SK-N-SH (cell line): ENCODE measurements at regions not wholly inside any gene's neighbourhood (a gene's known extent, or its start where the extent isn't known, plus 50 kb on each side); places are given as distances from the start of the nearest gene placed in this dataset.

Source experiments
- CHD2 ChIP-seq: fragments of 150-350 bp; IDR thresholded peaks from 2 replicates; pipeline ENCODE4 v1.6.1; 2018; ENCODE audit warnings: low read length; ENCODE audit not compliant: partially characterized antibody
- ELF1 ChIP-seq: IDR thresholded peaks from 2 replicates; pipeline ENCODE4 v1.4.0; 2012
- EZH2phosphoT487 ChIP-seq: fragments of 200-600 bp; sonication (generic); IDR thresholded peaks from 2 replicates; pipeline ENCODE4 v1.6.1; 2017; ENCODE audit warnings: low read depth, mixed run types, mild to moderate bottlenecking, antibody characterized with exemption, moderate library complexity, borderline replicate concordance
- GABPA ChIP-seq: IDR thresholded peaks from 2 replicates; pipeline ENCODE4 v1.4.0; 2012; ENCODE audit warnings: low read depth, mild to moderate bottlenecking
- NFIC ChIP-seq: IDR thresholded peaks from 2 replicates; pipeline ENCODE4 v1.4.0; 2012; ENCODE audit warnings: borderline replicate concordance
- POLR2AphosphoS5 ChIP-seq: IDR thresholded peaks from 2 replicates; pipeline ENCODE4 v1.6.1; 2012; ENCODE audit warnings: low read depth, low read length
- RAD21 ChIP-seq: IDR thresholded peaks from 2 replicates; pipeline ENCODE4 v1.6.1; 2012; ENCODE audit warnings: mild to moderate bottlenecking, low read length
- RFX5 ChIP-seq: IDR thresholded peaks from 2 replicates; pipeline ENCODE4 v1.6.1; 2012; ENCODE audit warnings: mild to moderate bottlenecking, improper control_type of control experiment, low read length
- YY1 ChIP-seq: IDR thresholded peaks from 2 replicates; pipeline ENCODE4 v1.4.0; 2012; ENCODE audit warnings: low read depth, mild to moderate bottlenecking
- TF ChIP-seq, protein P1 (sequence below): fragments of 200-600 bp; sonication (generic); IDR thresholded peaks from 2 replicates; pipeline ENCODE4 v1.6.1; 2017; ENCODE audit warnings: antibody characterized with exemption, mild to moderate bottlenecking, moderate library complexity
- TF ChIP-seq, protein P2 (sequence below): IDR thresholded peaks from 2 replicates; pipeline ENCODE4 v1.4.0; 2012; ENCODE audit warnings: low read depth

DNA sequence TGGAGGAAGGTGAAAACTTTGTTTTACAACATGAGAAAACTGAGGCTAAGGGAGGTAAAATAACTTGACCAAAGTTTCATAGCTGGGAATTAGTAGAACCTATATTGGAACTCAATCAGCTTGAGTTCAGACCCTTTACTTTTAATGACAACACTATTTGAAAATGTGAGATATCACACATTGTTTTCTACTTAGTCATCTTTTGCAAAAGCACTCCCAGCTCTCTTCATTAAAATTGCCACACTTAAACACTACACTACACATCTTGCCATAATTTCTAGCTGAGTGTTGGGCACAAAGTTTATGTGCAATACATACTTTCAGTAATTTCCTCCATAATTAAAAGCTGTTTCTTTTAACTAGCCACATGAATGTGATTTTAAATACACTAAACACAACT lies 230.4 kb upstream of the DCBLD2 start:
- TF ChIP-seq RFX5, result no peak
- TF ChIP-seq RAD21, result no peak
- TF ChIP-seq GABPA, result no peak
- TF ChIP-seq, protein P1, sequence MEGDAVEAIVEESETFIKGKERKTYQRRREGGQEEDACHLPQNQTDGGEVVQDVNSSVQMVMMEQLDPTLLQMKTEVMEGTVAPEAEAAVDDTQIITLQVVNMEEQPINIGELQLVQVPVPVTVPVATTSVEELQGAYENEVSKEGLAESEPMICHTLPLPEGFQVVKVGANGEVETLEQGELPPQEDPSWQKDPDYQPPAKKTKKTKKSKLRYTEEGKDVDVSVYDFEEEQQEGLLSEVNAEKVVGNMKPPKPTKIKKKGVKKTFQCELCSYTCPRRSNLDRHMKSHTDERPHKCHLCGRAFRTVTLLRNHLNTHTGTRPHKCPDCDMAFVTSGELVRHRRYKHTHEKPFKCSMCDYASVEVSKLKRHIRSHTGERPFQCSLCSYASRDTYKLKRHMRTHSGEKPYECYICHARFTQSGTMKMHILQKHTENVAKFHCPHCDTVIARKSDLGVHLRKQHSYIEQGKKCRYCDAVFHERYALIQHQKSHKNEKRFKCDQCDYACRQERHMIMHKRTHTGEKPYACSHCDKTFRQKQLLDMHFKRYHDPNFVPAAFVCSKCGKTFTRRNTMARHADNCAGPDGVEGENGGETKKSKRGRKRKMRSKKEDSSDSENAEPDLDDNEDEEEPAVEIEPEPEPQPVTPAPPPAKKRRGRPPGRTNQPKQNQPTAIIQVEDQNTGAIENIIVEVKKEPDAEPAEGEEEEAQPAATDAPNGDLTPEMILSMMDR, result no peak
- no peak for TF ChIP-seq POLR2AphosphoS5
- no peak for TF ChIP-seq CHD2
- TF ChIP-seq YY1, result no peak
- no peak for TF ChIP-seq ELF1
- no peak for TF ChIP-seq EZH2phosphoT487
- TF ChIP-seq, protein P2, sequence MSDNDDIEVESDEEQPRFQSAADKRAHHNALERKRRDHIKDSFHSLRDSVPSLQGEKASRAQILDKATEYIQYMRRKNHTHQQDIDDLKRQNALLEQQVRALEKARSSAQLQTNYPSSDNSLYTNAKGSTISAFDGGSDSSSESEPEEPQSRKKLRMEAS, result no peak
- TF ChIP-seq NFIC, result no peak
